ENCODE measurements at regions not wholly inside any gene's neighbourhood (a gene's known extent, or its start where the extent isn't known, plus 50 kb on each side); places are given as distances from the start of the nearest gene placed in this dataset.

GRCh38 chr9:87080512-87081264, 133.4 kb upstream of the GAS1 start:
- Mint-ChIP-seq H3K36me3 (no peaks in the 10 kb centered on the region), H3K9me3 (peaks cover 2% of the 10 kb centered on the region in 2 donors), H3K4me1 (no peaks in the 10 kb centered on the region), H3K27me3 (ENCODE audit: low read depth in 2 of 2) (peaks cover 0 to 8% of the 10 kb centered on the region in 2 donors), H3K27ac (no peak overlapping the region), H3K4me3 (no peak overlapping the region)
- ATAC-seq = no peak
- H3K36me3 ChIP-seq (ENCODE audit: control insufficient read depth, insufficient read depth, low read length) = no peaks in the 10 kb centered on the region
- 72% methylated on average over 6 of the region's 7 CpGs for WGBS (ENCODE audit: insufficient coverage)
- no peaks in the 10 kb centered on the region for H3K27me3 ChIP-seq (ENCODE audit: control insufficient read depth, insufficient read depth, low read length)
- no peak for DNase-seq
- TF ChIP-seq, protein P1, sequence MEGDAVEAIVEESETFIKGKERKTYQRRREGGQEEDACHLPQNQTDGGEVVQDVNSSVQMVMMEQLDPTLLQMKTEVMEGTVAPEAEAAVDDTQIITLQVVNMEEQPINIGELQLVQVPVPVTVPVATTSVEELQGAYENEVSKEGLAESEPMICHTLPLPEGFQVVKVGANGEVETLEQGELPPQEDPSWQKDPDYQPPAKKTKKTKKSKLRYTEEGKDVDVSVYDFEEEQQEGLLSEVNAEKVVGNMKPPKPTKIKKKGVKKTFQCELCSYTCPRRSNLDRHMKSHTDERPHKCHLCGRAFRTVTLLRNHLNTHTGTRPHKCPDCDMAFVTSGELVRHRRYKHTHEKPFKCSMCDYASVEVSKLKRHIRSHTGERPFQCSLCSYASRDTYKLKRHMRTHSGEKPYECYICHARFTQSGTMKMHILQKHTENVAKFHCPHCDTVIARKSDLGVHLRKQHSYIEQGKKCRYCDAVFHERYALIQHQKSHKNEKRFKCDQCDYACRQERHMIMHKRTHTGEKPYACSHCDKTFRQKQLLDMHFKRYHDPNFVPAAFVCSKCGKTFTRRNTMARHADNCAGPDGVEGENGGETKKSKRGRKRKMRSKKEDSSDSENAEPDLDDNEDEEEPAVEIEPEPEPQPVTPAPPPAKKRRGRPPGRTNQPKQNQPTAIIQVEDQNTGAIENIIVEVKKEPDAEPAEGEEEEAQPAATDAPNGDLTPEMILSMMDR (IDR thresholded peaks at IDR 0.05) = no peak
- H3K4me1 ChIP-seq (ENCODE audit: control insufficient read depth, insufficient read depth, low read length) = no peaks in the 10 kb centered on the region
- H3K27ac ChIP-seq (ENCODE audit: low read length) = no peak overlapping the region
- intact Hi-C loops (cut with micrococcal nuclease) = no loop called here
- H3K9me3 ChIP-seq (ENCODE audit: control insufficient read depth, insufficient read depth, low read length) = no peaks in the 10 kb centered on the region
- no peak overlapping the region for H3K4me3 ChIP-seq (ENCODE audit: low read length)

GRCh38 chr9:87081503-87081902, 134.2 kb upstream of the GAS1 start:
- Histone ChIP-seq H3K4me3 (ENCODE audit: low read length) (no peak overlapping the region), H3K27me3 (ENCODE audit: control insufficient read depth, insufficient read depth, low read length) (no peaks in the 10 kb centered on the region), H3K4me1 (ENCODE audit: control insufficient read depth, insufficient read depth, low read length) (no peaks in the 10 kb centered on the region), H3K36me3 (ENCODE audit: control insufficient read depth, insufficient read depth, low read length) (no peaks in the 10 kb centered on the region), H3K27ac (ENCODE audit: low read length) (no peak overlapping the region), H3K9me3 (ENCODE audit: control insufficient read depth, insufficient read depth, low read length) (no peaks in the 10 kb centered on the region)
- 70% methylated on average over 2 of the region's 2 CpGs for whole genome bisulfite sequencing (ENCODE audit: insufficient coverage)
- no peak overlapping the region for H3K4me3 Mint-ChIP-seq
- TF ChIP-seq, protein P1 (IDR thresholded peaks at IDR 0.05) = no peak
- no peaks in the 10 kb centered on the region for H3K36me3 Mint-ChIP-seq
- intact Hi-C loops (cut with micrococcal nuclease) = no loop called here
- no peak overlapping the region for H3K27ac Mint-ChIP-seq
- peaks cover 2% of the 10 kb centered on the region in 2 donors for H3K9me3 Mint-ChIP-seq
- ATAC-seq (no peak), DNase-seq (no peak)
- H3K27me3 Mint-ChIP-seq (ENCODE audit: low read depth in 2 of 2) = peaks cover 0 to 8% of the 10 kb centered on the region in 2 donors
- H3K4me1 Mint-ChIP-seq = no peaks in the 10 kb centered on the region

- no peaks in the 10 kb centered on the region for H3K36me3 ChIP-seq (ENCODE audit: control insufficient read depth, insufficient read depth, low read length)
- no peak overlapping the region for H3K27ac Mint-ChIP-seq
- intact Hi-C loops (cut with micrococcal nuclease) = no loop called here
- H3K4me3 ChIP-seq (ENCODE audit: low read length) = no peak overlapping the region
- WGBS (ENCODE audit: insufficient coverage) = 90% methylated on average over 13 of the region's 13 CpGs
- H3K9me3 ChIP-seq (ENCODE audit: control insufficient read depth, insufficient read depth, low read length) = no peaks in the 10 kb centered on the region
- H3K36me3 Mint-ChIP-seq = no peaks in the 10 kb centered on the region
- ATAC-seq = no peak
- no peaks in the 10 kb centered on the region for H3K4me1 ChIP-seq (ENCODE audit: control insufficient read depth, insufficient read depth, low read length)
- no peak for DNase-seq
- no peaks in the 10 kb centered on the region for H3K27me3 Mint-ChIP-seq (ENCODE audit: low read depth in 2 of 2)
- H3K27me3 ChIP-seq (ENCODE audit: control insufficient read depth, insufficient read depth, low read length) = no peaks in the 10 kb centered on the region
- H3K4me1 Mint-ChIP-seq = no peaks in the 10 kb centered on the region
- H3K27ac ChIP-seq (ENCODE audit: low read length) = no peak overlapping the region
- H3K4me3 Mint-ChIP-seq = no peak overlapping the region
- TF ChIP-seq, protein P1 (IDR thresholded peaks at IDR 0.05) = no peak
- H3K9me3 Mint-ChIP-seq = no peaks in the 10 kb centered on the region
Measured at GRCh38 chr9:87083986-87084385, 136.7 kb upstream of the GAS1 start.

- TF ChIP-seq, protein P1 (IDR thresholded peaks at IDR 0.05) = no peak
- Histone ChIP-seq H3K27me3 (ENCODE audit: control insufficient read depth, insufficient read depth, low read length) (no peaks in the 10 kb centered on the region), H3K4me1 (ENCODE audit: control insufficient read depth, insufficient read depth, low read length) (no peaks in the 10 kb centered on the region), H3K27ac (ENCODE audit: low read length) (no peak overlapping the region), H3K36me3 (ENCODE audit: control insufficient read depth, insufficient read depth, low read length) (no peaks in the 10 kb centered on the region), H3K4me3 (ENCODE audit: low read length) (no peak overlapping the region), H3K9me3 (ENCODE audit: control insufficient read depth, insufficient read depth, low read length) (no peaks in the 10 kb centered on the region)
- WGBS (ENCODE audit: insufficient coverage) = 93% methylated on average over 12 of the region's 12 CpGs
- no peak overlapping the region for H3K4me3 Mint-ChIP-seq
- DNase-seq (no peak), ATAC-seq (no peak)
- no peaks in the 10 kb centered on the region for H3K9me3 Mint-ChIP-seq
- no peaks in the 10 kb centered on the region for H3K27me3 Mint-ChIP-seq (ENCODE audit: low read depth in 2 of 2)
- no peaks in the 10 kb centered on the region for H3K4me1 Mint-ChIP-seq
- H3K36me3 Mint-ChIP-seq = no peaks in the 10 kb centered on the region
- intact Hi-C loops (cut with micrococcal nuclease) = no loop called here
- H3K27ac Mint-ChIP-seq = no peak overlapping the region
Measured at GRCh38 chr9:87084407-87084806, 137.1 kb upstream of the GAS1 start.
